T-helper 22 cell (primary cell): ENCODE measurements at regions not wholly inside any gene's neighbourhood (a gene's known extent, or its start where the extent isn't known, plus 50 kb on each side); places are given as distances from the start of the nearest gene placed in this dataset.

Experiments used
- DNase-seq: peaks from one replicate; pipeline ENCODE4 v3.0.0-alpha.2; 2020; ENCODE audit warnings: low read depth

- no peak for DNase-seq
Observed at GRCh38 chr2:6526093-6526824, 339.4 kb downstream of the CMPK2 start.

DNA sequence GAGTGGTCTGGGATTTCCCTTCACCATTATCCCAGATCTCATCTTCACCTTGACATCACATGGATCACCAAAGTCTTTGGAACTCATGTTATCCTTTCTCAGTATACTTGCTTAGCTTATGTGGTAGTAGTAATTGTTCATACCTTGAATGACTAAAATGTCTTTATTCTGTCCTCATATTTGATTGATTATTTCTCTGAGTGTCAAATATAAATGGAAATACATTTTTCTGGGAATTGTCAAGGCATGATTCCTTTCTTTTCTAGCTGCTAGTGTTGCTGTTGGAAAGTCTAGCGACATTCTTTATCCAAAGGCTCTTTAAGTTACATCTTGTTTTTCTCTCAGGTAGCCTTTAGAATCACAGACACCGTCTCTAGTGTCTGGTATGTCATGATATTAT, 334.4 kb downstream of the CMPK2 start:
- no peak for DNase-seq

DNA sequence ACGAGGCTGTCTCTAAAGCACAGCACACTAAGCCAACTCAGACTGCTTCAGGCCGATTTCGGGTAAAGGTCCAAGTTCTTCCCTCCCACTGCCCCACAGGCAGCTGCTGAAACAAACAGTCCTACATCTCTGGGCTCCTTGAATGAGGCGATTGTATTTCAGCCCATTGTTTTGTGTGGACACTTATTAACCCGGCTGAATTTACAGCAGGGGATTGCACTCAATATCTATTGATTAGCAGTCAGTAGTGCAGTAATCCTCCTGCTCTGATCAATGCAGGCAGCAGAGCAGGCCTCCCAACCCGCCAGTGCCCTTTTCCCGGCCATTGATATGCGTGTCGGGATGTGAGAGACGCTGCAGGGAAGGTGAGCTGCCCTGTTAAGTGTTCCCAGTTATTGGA, 330.1 kb downstream of the CMPK2 start:
- no peak for DNase-seq

DNA sequence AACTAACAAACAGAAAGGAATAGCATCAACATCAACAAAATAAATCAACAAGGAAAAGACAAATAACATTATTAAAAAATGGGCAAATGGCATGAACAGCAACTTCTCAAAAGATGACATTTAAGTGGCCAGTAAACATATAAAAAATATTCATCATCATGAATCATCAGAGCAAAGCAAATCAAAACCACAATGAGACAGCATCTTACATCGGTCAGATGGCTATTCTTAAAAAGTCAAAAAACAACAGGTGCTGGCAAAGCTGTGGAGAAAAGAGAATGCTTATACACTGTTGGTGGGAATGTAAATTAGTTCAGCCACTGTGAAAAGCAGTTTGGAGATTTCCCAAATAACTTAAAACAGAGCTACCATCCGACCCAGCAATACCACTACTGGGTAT, 327.1 kb downstream of the CMPK2 start:
- no peak for DNase-seq

GRCh38 chr2:6545336-6545735, 320.4 kb downstream of the CMPK2 start:
- no peak for DNase-seq

- DNase-seq: no peak
Observed at GRCh38 chr2:6545795-6546194, 319.9 kb downstream of the CMPK2 start.

GRCh38 chr2:6554466-6554865, 311.2 kb downstream of the CMPK2 start:
- DNase-seq: no peak

- DNase-seq: no peak
Observed at GRCh38 chr2:6556755-6557154, 309.0 kb downstream of the CMPK2 start.

DNA sequence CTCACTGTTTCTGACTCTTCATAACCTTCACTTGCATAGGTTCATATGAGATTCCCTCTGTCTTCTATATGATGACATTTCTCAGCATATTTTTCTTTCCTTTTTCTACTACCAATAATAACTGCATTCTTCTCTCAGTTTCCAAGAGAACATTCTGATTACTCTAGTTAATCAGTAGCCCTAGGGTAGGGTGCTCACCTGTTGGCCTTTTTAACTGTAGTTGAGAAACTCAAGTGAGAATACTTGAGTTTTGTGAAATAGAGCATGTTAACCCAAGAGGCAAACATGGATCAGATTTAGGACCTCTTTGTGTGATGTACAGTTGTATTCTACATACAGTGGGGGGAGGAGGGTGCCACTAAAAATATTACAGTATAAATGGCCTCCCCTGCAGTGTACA, 308.0 kb downstream of the CMPK2 start:
- no peak for DNase-seq

- no peak for DNase-seq
Observed at GRCh38 chr2:6562771-6563170, 302.9 kb downstream of the CMPK2 start.

- no peak for DNase-seq
Observed at GRCh38 chr2:6564326-6564725, 301.4 kb downstream of the CMPK2 start.

DNA sequence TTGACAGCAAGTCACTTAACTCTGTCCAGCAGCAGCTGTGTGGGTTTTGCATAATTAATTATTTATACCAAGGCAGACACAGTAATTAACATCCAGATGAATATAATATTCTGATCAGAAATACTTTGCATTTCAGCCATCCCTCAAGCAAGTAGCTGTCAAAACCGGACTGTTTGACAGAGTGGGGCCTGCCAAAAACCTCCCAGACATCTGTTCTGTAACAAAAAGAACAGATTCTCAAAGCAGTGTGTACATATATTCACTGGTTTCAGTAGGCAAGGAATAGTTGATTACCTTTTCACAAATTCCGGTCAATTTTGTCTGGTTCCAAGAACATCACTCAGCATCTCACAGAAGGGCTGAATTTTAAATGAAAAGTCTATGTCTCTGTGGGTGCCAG, 291.6 kb downstream of the CMPK2 start:
- no peak for DNase-seq

DNA sequence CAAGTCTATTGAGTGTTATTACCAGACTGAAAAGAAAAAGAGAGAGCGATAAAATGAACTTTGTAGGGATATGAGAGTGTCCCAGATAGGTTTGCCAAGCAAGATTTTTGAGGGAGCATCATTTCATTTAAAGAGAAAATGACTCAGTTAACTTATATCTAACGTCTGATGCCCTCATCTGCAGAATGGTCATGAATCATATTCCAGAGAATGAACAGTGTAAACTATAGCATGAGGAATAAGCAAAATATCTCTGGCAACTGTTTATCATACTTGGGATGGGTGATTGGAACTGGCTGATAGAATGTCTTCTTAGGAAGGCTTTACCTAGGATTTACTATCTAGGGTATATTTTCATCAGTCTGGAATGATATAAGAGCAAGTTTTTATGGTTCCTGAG, 289.4 kb downstream of the CMPK2 start:
- DNase-seq: no peak

DNA sequence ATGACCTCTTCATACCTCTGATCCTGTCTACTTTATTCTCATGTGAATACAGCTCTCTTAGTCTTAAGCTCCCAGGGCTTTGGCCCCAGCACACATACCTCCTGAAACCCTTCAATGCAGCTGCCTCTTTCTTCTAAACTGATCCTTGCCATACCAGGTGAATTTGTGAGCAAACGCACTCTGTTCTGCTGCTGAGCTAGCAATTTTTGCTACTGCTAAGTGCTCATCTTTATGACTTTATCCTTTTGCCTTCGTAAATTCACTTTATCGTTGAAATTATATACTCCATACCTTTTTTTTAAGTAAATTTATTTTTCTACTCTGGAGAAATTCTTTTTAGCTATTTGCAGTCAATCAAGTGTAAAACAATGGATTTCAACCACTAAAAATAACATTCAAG, 287.7 kb downstream of the CMPK2 start:
- DNase-seq: no peak

- DNase-seq: no peak
Observed at GRCh38 chr2:6578416-6578815, 287.3 kb downstream of the CMPK2 start.

DNA sequence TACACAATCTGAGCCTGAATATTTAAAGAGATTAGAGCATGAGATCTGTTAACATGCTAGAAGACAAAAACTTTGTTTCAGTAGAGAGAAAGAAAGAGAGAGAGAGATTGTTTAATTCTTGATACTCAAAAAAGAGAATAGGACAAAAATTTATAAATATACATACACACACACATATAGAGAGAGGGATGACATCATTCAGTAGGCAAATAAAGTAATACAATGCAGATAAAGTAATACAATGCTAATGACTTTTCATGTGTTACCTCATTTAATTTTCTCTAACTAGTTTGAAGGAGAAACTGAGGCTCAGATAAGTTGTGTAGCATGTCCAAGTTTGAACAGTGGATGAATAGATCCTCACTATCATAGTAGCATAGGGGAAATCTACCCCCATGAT, 286.4 kb downstream of the CMPK2 start:
- no peak for DNase-seq

DNA sequence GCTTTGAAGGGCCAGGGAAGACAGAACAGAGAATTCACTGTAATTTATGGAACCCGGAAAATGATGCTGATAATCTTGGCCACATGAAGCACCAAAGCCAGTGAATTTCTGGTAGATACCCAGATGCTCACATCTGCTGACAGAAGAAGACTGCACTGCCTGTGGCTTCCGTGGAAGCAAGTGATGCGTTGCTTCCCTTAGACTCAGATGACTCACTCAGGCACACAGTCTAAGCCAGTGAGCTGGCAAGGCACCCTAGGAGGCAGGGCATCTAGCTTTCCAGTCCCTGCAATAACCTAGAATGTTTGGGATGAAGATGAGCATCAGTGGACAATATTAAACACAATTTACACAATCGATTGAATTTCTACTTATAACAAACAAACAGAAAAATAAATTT, 284.7 kb downstream of the CMPK2 start:
- DNase-seq: no peak

- DNase-seq: no peak
Observed at GRCh38 chr2:6589150-6589549, 276.6 kb downstream of the CMPK2 start.

GRCh38 chr2:6590442-6590841, 275.3 kb downstream of the CMPK2 start:
- no peak for DNase-seq

GRCh38 chr2:6602471-6602870, 263.2 kb downstream of the CMPK2 start:
- no peak for DNase-seq

DNA sequence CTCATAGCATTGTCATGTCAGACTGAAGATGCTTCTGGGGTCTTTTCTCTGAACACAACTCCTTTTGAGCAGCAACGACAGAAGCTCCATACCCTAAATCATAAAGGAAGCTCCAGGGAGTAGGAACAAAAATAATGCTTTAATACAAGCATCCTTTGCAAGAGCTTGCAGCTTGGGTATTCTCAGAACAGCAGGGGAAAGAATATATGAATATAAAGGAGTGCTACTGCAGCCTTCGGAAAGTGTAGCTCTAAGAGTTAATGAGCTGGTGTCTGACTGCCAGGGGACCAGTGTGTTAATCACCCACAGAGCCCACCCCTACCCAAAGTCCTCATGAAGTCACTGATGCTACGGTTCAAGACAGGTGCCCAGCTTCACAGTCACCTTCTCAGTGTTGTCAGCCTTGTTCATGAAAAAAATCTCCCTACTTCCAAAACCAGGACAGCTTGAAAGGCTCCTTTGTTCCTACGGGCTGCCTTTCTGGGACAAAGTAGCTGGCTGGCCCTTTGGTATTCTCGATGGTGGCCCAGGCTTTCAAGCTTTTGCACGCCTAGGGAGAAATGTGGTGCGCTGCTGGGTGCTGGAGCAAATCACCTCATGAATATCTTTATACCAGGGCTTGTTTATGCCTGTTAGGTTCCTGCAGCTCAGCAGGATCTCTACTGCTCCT, 259.7 kb downstream of the CMPK2 start:
- no peak for DNase-seq

GRCh38 chr2:6617794-6618193, 247.9 kb downstream of the CMPK2 start:
- no peak for DNase-seq

DNA sequence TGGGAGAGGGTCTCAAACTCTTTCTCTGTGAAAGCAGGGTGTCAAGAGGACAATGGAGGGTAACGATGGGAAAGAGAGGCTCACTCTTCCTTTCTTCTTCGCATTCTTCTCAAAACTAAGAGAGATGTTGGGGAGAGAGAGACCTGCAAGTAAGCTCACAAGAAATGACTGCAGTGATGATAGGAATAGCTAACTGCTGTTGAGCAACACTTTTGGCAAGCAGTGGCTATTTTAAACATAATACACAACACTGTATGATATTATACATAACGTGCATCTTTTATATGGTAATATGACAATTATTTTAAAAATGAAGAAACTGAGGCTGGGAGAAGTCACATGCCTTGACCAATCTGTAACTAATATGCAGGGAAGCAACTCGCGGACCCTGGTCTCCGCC, 247.5 kb downstream of the CMPK2 start:
- DNase-seq: no peak

- DNase-seq: no peak
Observed at GRCh38 chr2:6623746-6624145, 242.0 kb downstream of the CMPK2 start.
